ENCODE measurements at regions not wholly inside any gene's neighbourhood (a gene's known extent, or its start where the extent isn't known, plus 50 kb on each side); places are given as distances from the start of the nearest gene placed in this dataset.

GRCh38 chr10:125549653-125550052 lies 133.3 kb downstream of the TEX36 start:
- TF ChIP-seq CTCF (IDR thresholded peaks at IDR 0.05) (no peak), EZH2phosphoT487 (IDR thresholded peaks at IDR 0.05) (no peak)

All from neural progenitor cell (in vitro differentiated cells).